ENCODE measurements at regions not wholly inside any gene's neighbourhood (a gene's known extent, or its start where the extent isn't known, plus 50 kb on each side); places are given as distances from the start of the nearest gene placed in this dataset.
"Not testable (repeated sequence)": the region's sequence is repeated elsewhere in the genome, so short reads cannot be mapped to it uniquely, and the experiment has no call there.

GRCh38 chr6:76584121-76584520 lies 511.7 kb upstream of the IMPG1 start:
- no peak overlapping the region for H3K4me3 ChIP-seq (ENCODE audit: low read length)
- DNase-seq (ENCODE audit: low read depth), result no peak
- no peak for TF ChIP-seq CTCF (IDR thresholded peaks at IDR 0.05; ENCODE audit: insufficient read depth, low read depth, low read length, missing control alignments)

- peak; percentile 4 for DNase-seq (ENCODE audit: low read depth)
- no peak overlapping the region for H3K4me3 ChIP-seq (ENCODE audit: low read length)
- no peak for TF ChIP-seq CTCF (IDR thresholded peaks at IDR 0.05; ENCODE audit: insufficient read depth, low read depth, low read length, missing control alignments)
Observed at GRCh38 chr6:76578746-76579145, 506.3 kb upstream of the IMPG1 start.

GRCh38 chr6:76574746-76575145 lies 502.3 kb upstream of the IMPG1 start:
- no peak for DNase-seq (ENCODE audit: low read depth)
- TF ChIP-seq CTCF (IDR thresholded peaks at IDR 0.05; ENCODE audit: insufficient read depth, low read depth, low read length, missing control alignments), result no peak
- H3K4me3 ChIP-seq (ENCODE audit: low read length), result no peak overlapping the region

GRCh38 chr6:76565932-76566331 lies 493.5 kb upstream of the IMPG1 start:
- no peak for DNase-seq (ENCODE audit: low read depth)
- no peak overlapping the region for H3K4me3 ChIP-seq (ENCODE audit: low read length)
- no peak for TF ChIP-seq CTCF (IDR thresholded peaks at IDR 0.05; ENCODE audit: insufficient read depth, low read depth, low read length, missing control alignments)

GRCh38 chr6:76562371-76562770 lies 489.9 kb upstream of the IMPG1 start:
- DNase-seq (ENCODE audit: low read depth); H3K4me3 ChIP-seq (ENCODE audit: low read length): not testable (repeated sequence)

- DNase-seq (ENCODE audit: low read depth), result not testable (repeated sequence)
Observed at GRCh38 chr6:76560851-76561755, 488.6 kb upstream of the IMPG1 start.

GRCh38 chr6:76553256-76553655 lies 480.8 kb upstream of the IMPG1 start:
- H3K4me3 ChIP-seq (ENCODE audit: low read length), result no peak overlapping the region
- TF ChIP-seq CTCF (IDR thresholded peaks at IDR 0.05; ENCODE audit: insufficient read depth, low read depth, low read length, missing control alignments), result no peak
- no peak for DNase-seq (ENCODE audit: low read depth)

More at GRCh38 chr6:76560851-76561755, 488.6 kb upstream of the IMPG1 start:
- not testable (repeated sequence) for H3K4me3 ChIP-seq (ENCODE audit: low read length)

GRCh38 chr6:76552268-76552667 lies 479.8 kb upstream of the IMPG1 start:
- no peak overlapping the region for H3K4me3 ChIP-seq (ENCODE audit: low read length)
- DNase-seq (ENCODE audit: low read depth), result no peak
- TF ChIP-seq CTCF (IDR thresholded peaks at IDR 0.05; ENCODE audit: insufficient read depth, low read depth, low read length, missing control alignments), result no peak

All from epithelial cell of esophagus (primary cell).